HG03025 (cell line): ENCODE measurements at regions not wholly inside any gene's neighbourhood (a gene's known extent, or its start where the extent isn't known, plus 50 kb on each side); places are given as distances from the start of the nearest gene placed in this dataset.
"Not testable (repeated sequence)": the region's sequence is repeated elsewhere in the genome, so short reads cannot be mapped to it uniquely, and the experiment has no call there.

Source experiments
- ATAC-seq: cut with Tn5 transposase; IDR thresholded peaks from one replicate; pipeline ENCODE4 v1.9.1; 2021; ENCODE audit warnings: mild to moderate bottlenecking, moderate library complexity; ENCODE audit not compliant: unreplicated experiment, low FRiP score

- ATAC-seq = no peak
These were observed 74.7 kb upstream of the DLG1 start for GRCh38 chr3:197373096-197373495.

GRCh38 chr3:197372047-197372661, 73.7 kb upstream of the DLG1 start:
- no peak for ATAC-seq

- ATAC-seq = no peak
These were observed 73.2 kb upstream of the DLG1 start for GRCh38 chr3:197371591-197372046.

GRCh38 chr3:197369545-197369944, 71.1 kb upstream of the DLG1 start:
- ATAC-seq = no peak

- no peak for ATAC-seq
These were observed 70.4 kb upstream of the DLG1 start for GRCh38 chr3:197368821-197369220.

GRCh38 chr3:197368330-197368729, 69.9 kb upstream of the DLG1 start:
- no peak for ATAC-seq

GRCh38 chr3:197367081-197367780, 68.8 kb upstream of the DLG1 start:
- ATAC-seq = no peak

GRCh38 chr3:197366301-197367044, 68.1 kb upstream of the DLG1 start:
- no peak for ATAC-seq

GRCh38 chr3:197365586-197365985, 67.2 kb upstream of the DLG1 start:
- ATAC-seq = no peak

GRCh38 chr3:197364410-197365071, 66.1 kb upstream of the DLG1 start:
- no peak for ATAC-seq

- no peak for ATAC-seq
These were observed 65.4 kb upstream of the DLG1 start for GRCh38 chr3:197363553-197364409.

GRCh38 chr3:197362081-197362480, 63.7 kb upstream of the DLG1 start:
- ATAC-seq = no peak

- ATAC-seq = not testable (repeated sequence)
These were observed 61.7 kb upstream of the DLG1 start for GRCh38 chr3:197360095-197360494.

- not testable (repeated sequence) for ATAC-seq
These were observed 61.1 kb upstream of the DLG1 start for GRCh38 chr3:197359476-197359875.

GRCh38 chr3:197356741-197357140, 58.3 kb upstream of the DLG1 start:
- no peak for ATAC-seq

- ATAC-seq = no peak
These were observed 57.9 kb upstream of the DLG1 start for GRCh38 chr3:197356275-197356674.

- no peak for ATAC-seq
These were observed 57.3 kb upstream of the DLG1 start for GRCh38 chr3:197355713-197356112.

- ATAC-seq = no peak
These were observed 56.2 kb upstream of the DLG1 start for GRCh38 chr3:197354568-197355001.

- ATAC-seq = no peak
These were observed 55.6 kb upstream of the DLG1 start for GRCh38 chr3:197353867-197354567.
